CD4-positive, alpha-beta memory T cell (primary cell): ENCODE measurements at regions not wholly inside any gene's neighbourhood (a gene's known extent, or its start where the extent isn't known, plus 50 kb on each side); places are given as distances from the start of the nearest gene placed in this dataset.

Source experiments
- CTCF ChIA-PET: fragments of 350-600 bp; sonication (Branson Sonifier 250); formaldehyde crosslinking; loops from one replicate; lab custom pipeline; 2021; ENCODE audit warnings: inconsistent platforms; ENCODE audit not compliant: partially characterized antibody; lab: Charles Lee
- POLR2A ChIA-PET: fragments of 350-600 bp; sonication (Branson Sonifier 250); formaldehyde crosslinking; loops from one replicate; lab custom pipeline; 2021; ENCODE audit not compliant: partially characterized antibody; lab: Charles Lee
- DNase-seq, 5 donors: peaks; one replicate each; pipeline versions ENCODE4 v3.0.0 to v3.0.0-alpha.2; 2020 to 2022; ENCODE audit warnings: mixed read lengths in 1 of 5
- H3K27ac ChIP-seq: one replicate; pipeline ENCODE4 v1.7.0; 2013; ENCODE audit warnings: low read depth, low read length
- H3K27me3 ChIP-seq: 2 replicates; pipeline ENCODE4 v1.7.0; 2013; ENCODE audit warnings: mild to moderate bottlenecking, low read length, moderate library complexity; ENCODE audit not compliant: insufficient read depth
- H3K36me3 ChIP-seq: 2 replicates; pipeline ENCODE4 v1.7.0; 2013; ENCODE audit warnings: mild to moderate bottlenecking, low read length, moderate library complexity; ENCODE audit not compliant: insufficient read depth
- H3K4me1 ChIP-seq: 2 replicates; pipeline ENCODE4 v1.7.0; 2013; ENCODE audit warnings: mild to moderate bottlenecking, low read length, moderate library complexity; ENCODE audit not compliant: insufficient read depth
- H3K4me3 ChIP-seq, 2 donors: one replicate each; pipeline ENCODE4 v1.7.0; 2013; ENCODE audit warnings: low read length in 2 of 2, mild to moderate bottlenecking in 1 of 2
- H3K9me3 ChIP-seq, 2 donors: one replicate each; pipeline ENCODE4 v1.7.0; 2013; ENCODE audit warnings: low read length in 2 of 2, control low read depth in 1 of 2; ENCODE audit not compliant: control insufficient read depth in 1 of 2
- H3K27ac Mint-ChIP-seq, 7 donors: one replicate each; pipeline ENCODE4 v1.8.0; 2020 to 2021; ENCODE audit warnings: mixed read lengths in 7 of 7, mild to moderate bottlenecking in 6 of 7, inconsistent platforms in 3 of 7, moderate library complexity in 3 of 7
- H3K27me3 Mint-ChIP-seq, 2 donors: one replicate each; pipeline ENCODE4 v1.8.0; 2020 to 2021; ENCODE audit warnings: mixed read lengths in 2 of 2
- H3K36me3 Mint-ChIP-seq, 2 donors: one replicate each; pipeline ENCODE4 v1.8.0; 2020 to 2021; ENCODE audit warnings: mixed read lengths in 2 of 2, inconsistent platforms in 1 of 2, mild to moderate bottlenecking in 1 of 2
- H3K4me1 Mint-ChIP-seq, 4 donors: one replicate each; pipeline ENCODE4 v1.8.0; 2020 to 2021; ENCODE audit warnings: mixed read lengths in 4 of 4, mild to moderate bottlenecking in 1 of 4
- H3K4me3 Mint-ChIP-seq, 8 donors: one replicate each; pipeline ENCODE4 v1.8.0; 2020 to 2021; ENCODE audit warnings: mixed read lengths in 8 of 8, mild to moderate bottlenecking in 7 of 8, moderate library complexity in 6 of 8, inconsistent platforms in 3 of 8
- H3K9me3 Mint-ChIP-seq, 8 donors: one replicate each; pipeline ENCODE4 v1.8.0; 2020 to 2021; ENCODE audit warnings: mixed read lengths in 8 of 8, mild to moderate bottlenecking in 5 of 8, inconsistent platforms in 3 of 8, moderate library complexity in 1 of 8
- intact Hi-C: fragments of 100-400 bp; cut with micrococcal nuclease; formaldehyde crosslinking; loops from one replicate; pipeline ENCODE4 v1.15.1; 2023

- POLR2A ChIA-PET = no interaction called here
- CTCF ChIA-PET = no interaction called here
- H3K27ac Mint-ChIP-seq = no peak overlapping the region
- peaks cover 14 to 15% of the 10 kb centered on the region in 2 donors for H3K27me3 Mint-ChIP-seq
- Histone ChIP-seq H3K9me3 (no peaks in the 10 kb centered on the region), H3K4me1 (no peaks in the 10 kb centered on the region), H3K27ac (no peak overlapping the region), H3K4me3 (no peak overlapping the region), H3K36me3 (no peaks in the 10 kb centered on the region), H3K27me3 (no peaks in the 10 kb centered on the region)
- no peaks in the 10 kb centered on the region for H3K36me3 Mint-ChIP-seq
- H3K9me3 Mint-ChIP-seq = peaks cover 0 to 8% (median 0%) of the 10 kb centered on the region in 8 donors
- DNase-seq = no peak
- intact Hi-C loops = no loop called here
- H3K4me1 Mint-ChIP-seq = no peaks in the 10 kb centered on the region
- H3K4me3 Mint-ChIP-seq = no peak overlapping the region
Observed at GRCh38 chr2:100764430-100764829, 55.5 kb upstream of the NPAS2 start.

- no peak overlapping the region for H3K27ac ChIP-seq
- no peak overlapping the region for H3K27ac Mint-ChIP-seq
- H3K27me3 ChIP-seq = no peaks in the 10 kb centered on the region
- no peaks in the 10 kb centered on the region for H3K36me3 ChIP-seq
- no peak overlapping the region for H3K4me3 Mint-ChIP-seq
- ChIA-PET POLR2A (no interaction called here), CTCF (interaction anchor here (1.0 kb wide), 1 partner anchor 12 kb away, joined by 3 read pairs; no protein-coding TSS in a partner anchor)
- H3K9me3 ChIP-seq = no peaks in the 10 kb centered on the region
- peaks cover 13 to 15% of the 10 kb centered on the region in 2 donors for H3K27me3 Mint-ChIP-seq
- DNase-seq = no peak
- no peaks in the 10 kb centered on the region for H3K4me1 Mint-ChIP-seq
- H3K4me1 ChIP-seq = no peaks in the 10 kb centered on the region
- intact Hi-C loops = no loop called here
- H3K36me3 Mint-ChIP-seq = no peaks in the 10 kb centered on the region
- peaks cover 0 to 8% (median 0%) of the 10 kb centered on the region in 8 donors for H3K9me3 Mint-ChIP-seq
- no peak overlapping the region for H3K4me3 ChIP-seq
Observed at GRCh38 chr2:100765481-100765880, 54.5 kb upstream of the NPAS2 start.

- intact Hi-C loops = no loop called here
- Histone ChIP-seq H3K27me3 (no peaks in the 10 kb centered on the region), H3K36me3 (no peaks in the 10 kb centered on the region), H3K4me1 (no peaks in the 10 kb centered on the region), H3K4me3 (no peak overlapping the region), H3K9me3 (no peaks in the 10 kb centered on the region), H3K27ac (no peak overlapping the region)
- Mint-ChIP-seq H3K27me3 (peaks cover 13 to 15% of the 10 kb centered on the region in 2 donors), H3K36me3 (no peaks in the 10 kb centered on the region), H3K4me1 (no peaks in the 10 kb centered on the region), H3K9me3 (peaks cover 0 to 8% (median 0%) of the 10 kb centered on the region in 8 donors), H3K4me3 (no peak overlapping the region), H3K27ac (no peak overlapping the region)
- CTCF ChIA-PET = interaction anchor here (1.0 kb wide), 1 partner anchor 11 kb away, joined by 3 read pairs; no protein-coding TSS in a partner anchor
- no peak for DNase-seq
- POLR2A ChIA-PET = no interaction called here
Observed at GRCh38 chr2:100766256-100766655, 53.7 kb upstream of the NPAS2 start.

GRCh38 chr2:100766806-100767205, 53.1 kb upstream of the NPAS2 start:
- H3K4me1 Mint-ChIP-seq = no peaks in the 10 kb centered on the region
- DNase-seq = no peak
- intact Hi-C loops = no loop called here
- no peak overlapping the region for H3K4me3 ChIP-seq
- H3K27me3 Mint-ChIP-seq = peaks cover 10 to 11% of the 10 kb centered on the region in 2 donors
- peaks cover 0 to 8% (median 0%) of the 10 kb centered on the region in 8 donors for H3K9me3 Mint-ChIP-seq
- H3K27ac Mint-ChIP-seq = no peak overlapping the region
- ChIA-PET POLR2A (no interaction called here), CTCF (interaction anchor here (1.8 kb wide), 1 partner anchor 8 kb away, joined by 4 read pairs; no protein-coding TSS in a partner anchor)
- no peaks in the 10 kb centered on the region for H3K27me3 ChIP-seq
- H3K27ac ChIP-seq = no peak overlapping the region
- no peak overlapping the region for H3K4me3 Mint-ChIP-seq
- H3K36me3 ChIP-seq = no peaks in the 10 kb centered on the region
- no peaks in the 10 kb centered on the region for H3K9me3 ChIP-seq
- no peaks in the 10 kb centered on the region for H3K4me1 ChIP-seq
- no peaks in the 10 kb centered on the region for H3K36me3 Mint-ChIP-seq

GRCh38 chr2:100767224-100767653, 52.7 kb upstream of the NPAS2 start:
- no peaks in the 10 kb centered on the region for H3K27me3 ChIP-seq
- no peak overlapping the region for H3K4me3 Mint-ChIP-seq
- no peak overlapping the region for H3K27ac ChIP-seq
- no peaks in the 10 kb centered on the region for H3K36me3 Mint-ChIP-seq
- H3K27me3 Mint-ChIP-seq = peaks cover 9 to 11% of the 10 kb centered on the region in 2 donors
- DNase-seq = no peak
- no peaks in the 10 kb centered on the region for H3K4me1 Mint-ChIP-seq
- H3K36me3 ChIP-seq = no peaks in the 10 kb centered on the region
- H3K9me3 Mint-ChIP-seq = peaks cover 0 to 8% (median 0%) of the 10 kb centered on the region in 8 donors
- intact Hi-C loops = no loop called here
- no peaks in the 10 kb centered on the region for H3K9me3 ChIP-seq
- H3K4me1 ChIP-seq = no peaks in the 10 kb centered on the region
- no peak overlapping the region for H3K4me3 ChIP-seq
- ChIA-PET POLR2A (no interaction called here), CTCF (interaction anchor here (1.8 kb wide), 1 partner anchor 8 kb away, joined by 4 read pairs; no protein-coding TSS in a partner anchor)
- H3K27ac Mint-ChIP-seq = no peak overlapping the region

- H3K9me3 ChIP-seq = no peaks in the 10 kb centered on the region
- H3K36me3 Mint-ChIP-seq = no peaks in the 10 kb centered on the region
- intact Hi-C loops = no loop called here
Observed at GRCh38 chr2:100767810-100768806, 51.8 kb upstream of the NPAS2 start.

More at GRCh38 chr2:100767810-100768806, 51.8 kb upstream of the NPAS2 start:
- H3K4me3 ChIP-seq = no peak overlapping the region
- no peak overlapping the region for H3K27ac ChIP-seq
- H3K27me3 ChIP-seq = no peaks in the 10 kb centered on the region
- no peaks in the 10 kb centered on the region for H3K4me1 ChIP-seq
- no peaks in the 10 kb centered on the region for H3K36me3 ChIP-seq
- no peak for DNase-seq
- CTCF ChIA-PET = interaction anchor here (1.0 to 1.8 kb wide), 2 partner anchors 9 to 11 kb away, joined by 4 read pairs; no protein-coding TSS in a partner anchor
- H3K4me3 Mint-ChIP-seq = no peak overlapping the region
- no peaks in the 10 kb centered on the region for H3K4me1 Mint-ChIP-seq
- H3K27me3 Mint-ChIP-seq = peaks cover 9 to 11% of the 10 kb centered on the region in 2 donors
- H3K27ac Mint-ChIP-seq = no peak overlapping the region
- POLR2A ChIA-PET = no interaction called here
- peaks cover 0 to 8% (median 0%) of the 10 kb centered on the region in 8 donors for H3K9me3 Mint-ChIP-seq
